Activated CD8-positive, alpha-beta T cell treated with anti-CD3 and anti-CD28 coated beads, Interleukin-2, amount 10 ng/mL, durations not matched to agents 7 days and 5 days (primary cell): ENCODE measurements at regions not wholly inside any gene's neighbourhood (a gene's known extent, or its start where the extent isn't known, plus 50 kb on each side); places are given as distances from the start of the nearest gene placed in this dataset.
A peak's percentile ranks its signal among the peaks of the same experiment; 100 is the strongest.

ENCODE experiments used
- ATAC-seq: fragments of 150-1000 bp; cut with Tn5 transposase; one replicate; pipeline ENCODE4 v1.10.0; 2021; ENCODE audit warnings: moderate library complexity
- CTCF ChIA-PET: fragments of 350-600 bp; sonication (Branson Sonifier 250); formaldehyde crosslinking; loops from one replicate; lab custom pipeline; 2021; ENCODE audit warnings: antibody characterized with exemption; lab: Charles Lee
- POLR2A ChIA-PET: fragments of 350-600 bp; sonication (Branson Sonifier 250); formaldehyde crosslinking; loops from one replicate; lab custom pipeline; 2021; ENCODE audit warnings: antibody characterized with exemption; lab: Charles Lee
- DNase-seq: peaks from one replicate; pipeline ENCODE4 v3.0.0-alpha.2; 2020
- H3K27ac Mint-ChIP-seq: one replicate; pipeline ENCODE4 v1.8.0; 2021; ENCODE audit warnings: mild to moderate bottlenecking, mixed read lengths
- H3K27me3 Mint-ChIP-seq: one replicate; pipeline ENCODE4 v1.8.0; 2021; ENCODE audit warnings: low read depth, mixed read lengths
- H3K36me3 Mint-ChIP-seq: one replicate; pipeline ENCODE4 v1.8.0; 2021; ENCODE audit warnings: low read depth, mixed read lengths
- H3K4me1 Mint-ChIP-seq: one replicate; pipeline ENCODE4 v1.8.0; 2021; ENCODE audit warnings: low read depth, mixed read lengths
- H3K4me3 Mint-ChIP-seq: one replicate; pipeline ENCODE4 v1.8.0; 2021; ENCODE audit warnings: mild to moderate bottlenecking, mixed read lengths
- H3K9me3 Mint-ChIP-seq: one replicate; pipeline ENCODE4 v1.8.0; 2022; ENCODE audit warnings: mixed read lengths; ENCODE audit not compliant: insufficient read depth

GRCh38 chr13:30114571-30115256 lies 192.6 kb downstream of the KATNAL1 start:
- CTCF ChIA-PET = interaction anchor here (0.6 to 9.9 kb wide), 69 partner anchors 8 to 608 kb away, joined by 3 to 271 read pairs (median 4); partner anchors contain the start of genes KATNAL1 and UBL3
- H3K27ac Mint-ChIP-seq = peak overlapping the region; percentile 9

GRCh38 chr13:30113983-30114570 lies 193.3 kb downstream of the KATNAL1 start:
- no peak for ATAC-seq
- H3K36me3 Mint-ChIP-seq = no peaks in the 10 kb centered on the region
- ChIA-PET CTCF (interaction anchor here (0.9 to 9.9 kb wide), 37 partner anchors 9 to 607 kb away, joined by 3 to 271 read pairs (median 6); partner anchors contain the start of gene UBL3), POLR2A (interaction anchor here (0.6 to 2.5 kb wide), 5 partner anchors 108 to 504 kb away, joined by 3 to 10 read pairs (median 3); partner anchors contain the start of genes UBL3 and USPL1)
- H3K27ac Mint-ChIP-seq = peak overlapping the region; percentile 9
- peak overlapping the region; percentile 78 for H3K4me3 Mint-ChIP-seq
- H3K9me3 Mint-ChIP-seq = no peaks in the 10 kb centered on the region
- peaks cover 32% of the 10 kb centered on the region for H3K4me1 Mint-ChIP-seq
- H3K27me3 Mint-ChIP-seq = peaks cover 8% of the 10 kb centered on the region
- no peak for DNase-seq

More at GRCh38 chr13:30114571-30115256, 192.6 kb downstream of the KATNAL1 start:
- peak overlapping the region; percentile 78 for H3K4me3 Mint-ChIP-seq
- H3K4me1 Mint-ChIP-seq = peaks cover 38% of the 10 kb centered on the region
- POLR2A ChIA-PET = interaction anchor here (0.6 to 2.5 kb wide), 5 partner anchors 263 to 503 kb away, joined by 3 to 10 read pairs (median 3); partner anchors contain the start of genes UBL3 and USPL1
- H3K9me3 Mint-ChIP-seq = no peaks in the 10 kb centered on the region
- DNase-seq (peak; percentile 94), ATAC-seq (peak; percentile 96)
- no peaks in the 10 kb centered on the region for H3K36me3 Mint-ChIP-seq
- peaks cover 8% of the 10 kb centered on the region for H3K27me3 Mint-ChIP-seq

GRCh38 chr13:30113551-30113950 lies 193.8 kb downstream of the KATNAL1 start:
- peaks cover 8% of the 10 kb centered on the region for H3K27me3 Mint-ChIP-seq
- ATAC-seq = no peak
- DNase-seq = no peak
- ChIA-PET POLR2A (interaction anchor here (0.6 to 2.5 kb wide), 4 partner anchors 108 to 296 kb away, joined by 3 to 10 read pairs (median 4); partner anchors contain the start of gene UBL3), CTCF (interaction anchor here (0.9 to 9.9 kb wide), 35 partner anchors 9 to 606 kb away, joined by 3 to 271 read pairs (median 6); partner anchors contain the start of gene UBL3)
- no peaks in the 10 kb centered on the region for H3K9me3 Mint-ChIP-seq
- no peaks in the 10 kb centered on the region for H3K36me3 Mint-ChIP-seq
- peaks cover 28% of the 10 kb centered on the region for H3K4me1 Mint-ChIP-seq
- H3K27ac Mint-ChIP-seq = no peak overlapping the region
- no peak overlapping the region for H3K4me3 Mint-ChIP-seq

- ChIA-PET CTCF (interaction anchor here (0.6 to 9.9 kb wide), 52 partner anchors 8 to 606 kb away, joined by 3 to 271 read pairs (median 4); partner anchors contain the start of gene UBL3), POLR2A (interaction anchor here (1.3 kb wide), 1 partner anchor 177 kb away, joined by 4 read pairs; no protein-coding TSS in a partner anchor)
- Mint-ChIP-seq H3K27me3 (peaks cover 8% of the 10 kb centered on the region), H3K4me1 (peaks cover 23% of the 10 kb centered on the region), H3K9me3 (no peaks in the 10 kb centered on the region), H3K27ac (no peak overlapping the region), H3K36me3 (no peaks in the 10 kb centered on the region), H3K4me3 (peak overlapping the region; percentile 47)
- DNase-seq = peak; percentile 88
- ATAC-seq = peak; percentile 52
Observed at GRCh38 chr13:30112602-30113435, 194.5 kb downstream of the KATNAL1 start.

- DNase-seq = peak; percentile 42
- Mint-ChIP-seq H3K27ac (no peak overlapping the region), H3K9me3 (no peaks in the 10 kb centered on the region), H3K4me3 (no peak overlapping the region), H3K27me3 (peaks cover 8% of the 10 kb centered on the region), H3K4me1 (peaks cover 23% of the 10 kb centered on the region), H3K36me3 (no peaks in the 10 kb centered on the region)
- no peak for ATAC-seq
- ChIA-PET POLR2A (no interaction called here), CTCF (interaction anchor here (1.0 to 9.9 kb wide), 22 partner anchors 8 to 603 kb away, joined by 3 to 271 read pairs (median 8); partner anchors contain the start of gene UBL3)
Observed at GRCh38 chr13:30111810-30112209, 195.5 kb downstream of the KATNAL1 start.

- no peak overlapping the region for H3K27ac Mint-ChIP-seq
- ChIA-PET POLR2A (no interaction called here), CTCF (interaction anchor here (0.7 to 9.9 kb wide), 12 partner anchors 13 to 339 kb away, joined by 3 to 271 read pairs (median 8); partner anchors contain the start of gene UBL3)
- DNase-seq = no peak
- H3K27me3 Mint-ChIP-seq = peaks cover 8% of the 10 kb centered on the region
- H3K4me3 Mint-ChIP-seq = no peak overlapping the region
- no peak for ATAC-seq
- H3K36me3 Mint-ChIP-seq = no peaks in the 10 kb centered on the region
- H3K4me1 Mint-ChIP-seq = peaks cover 23% of the 10 kb centered on the region
- no peaks in the 10 kb centered on the region for H3K9me3 Mint-ChIP-seq
Observed at GRCh38 chr13:30110301-30111070, 196.9 kb downstream of the KATNAL1 start.

- ChIA-PET CTCF (interaction anchor here (1.3 to 9.9 kb wide), 4 partner anchors 23 to 338 kb away, joined by 3 to 271 read pairs (median 119); partner anchors contain the start of gene UBL3), POLR2A (no interaction called here)
- DNase-seq (no peak), ATAC-seq (no peak)
- Mint-ChIP-seq H3K4me1 (peaks cover 20% of the 10 kb centered on the region), H3K4me3 (no peak overlapping the region), H3K36me3 (no peaks in the 10 kb centered on the region), H3K27me3 (peaks cover 14% of the 10 kb centered on the region), H3K27ac (no peak overlapping the region), H3K9me3 (no peaks in the 10 kb centered on the region)
Observed at GRCh38 chr13:30109471-30110135, 197.7 kb downstream of the KATNAL1 start.

GRCh38 chr13:30108913-30109237 lies 198.5 kb downstream of the KATNAL1 start:
- Mint-ChIP-seq H3K27me3 (peaks cover 17% of the 10 kb centered on the region), H3K36me3 (no peaks in the 10 kb centered on the region), H3K27ac (no peak overlapping the region), H3K9me3 (no peaks in the 10 kb centered on the region), H3K4me3 (no peak overlapping the region), H3K4me1 (peaks cover 15% of the 10 kb centered on the region)
- ATAC-seq (no peak), DNase-seq (no peak)
- ChIA-PET POLR2A (no interaction called here), CTCF (interaction anchor here (0.6 to 9.9 kb wide), 5 partner anchors 24 to 337 kb away, joined by 3 to 271 read pairs (median 6); partner anchors contain the start of gene UBL3)

- POLR2A ChIA-PET = no interaction called here
- ATAC-seq = no peak
- H3K27me3 Mint-ChIP-seq = peaks cover 22% of the 10 kb centered on the region
Observed at GRCh38 chr13:30108216-30108912, 199.0 kb downstream of the KATNAL1 start.

More at GRCh38 chr13:30108216-30108912, 199.0 kb downstream of the KATNAL1 start:
- H3K27ac Mint-ChIP-seq = no peak overlapping the region
- no peak for DNase-seq
- H3K4me3 Mint-ChIP-seq = no peak overlapping the region
- CTCF ChIA-PET = interaction anchor here (0.6 to 9.9 kb wide), 5 partner anchors 24 to 337 kb away, joined by 3 to 232 read pairs (median 4); partner anchors contain the start of gene UBL3
- peaks cover 14% of the 10 kb centered on the region for H3K4me1 Mint-ChIP-seq
- H3K9me3 Mint-ChIP-seq = no peaks in the 10 kb centered on the region
- H3K36me3 Mint-ChIP-seq = no peaks in the 10 kb centered on the region
